ENCODE measurements at regions not wholly inside any gene's neighbourhood (a gene's known extent, or its start where the extent isn't known, plus 50 kb on each side); places are given as distances from the start of the nearest gene placed in this dataset.

- no peak for TF ChIP-seq CTCF (IDR thresholded peaks at IDR 0.05)
- TF ChIP-seq MYC (IDR thresholded peaks at IDR 0.05; ENCODE audit: borderline replicate concordance, low read length), result no peak
- no peak for TF ChIP-seq RFX5 (IDR thresholded peaks at IDR 0.05)
These were observed 389.5 kb downstream of the UQCRFS1 start for GRCh38 chr19:28823338-28823961.

All from A549 (cell line).